GM21367 (cell line): ENCODE measurements at regions not wholly inside any gene's neighbourhood (a gene's known extent, or its start where the extent isn't known, plus 50 kb on each side); places are given as distances from the start of the nearest gene placed in this dataset.

Experiments used
- ATAC-seq: cut with Tn5 transposase; IDR thresholded peaks from one replicate; pipeline ENCODE4 v1.9.1; 2021; ENCODE audit not compliant: unreplicated experiment

DNA sequence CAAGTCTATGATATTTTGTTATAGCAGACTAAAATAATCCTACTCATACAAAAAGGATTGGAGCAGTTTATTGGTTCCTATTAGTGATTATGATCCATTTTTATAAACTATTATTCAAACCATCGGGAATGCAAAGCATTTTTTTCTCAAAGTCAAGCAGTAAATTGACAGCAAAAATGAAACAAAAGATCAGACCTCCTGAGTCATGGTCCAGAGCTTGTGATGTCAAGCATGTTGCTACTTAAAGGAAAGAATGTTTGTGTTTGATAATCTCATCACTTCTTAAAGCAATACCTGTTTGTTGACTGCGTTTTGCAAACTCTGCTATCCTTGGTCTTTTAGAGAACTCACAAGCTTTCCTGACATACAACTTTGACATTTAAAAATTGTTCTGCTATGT, 204.4 kb downstream of the SAMD5 start:
- no peak for ATAC-seq

DNA sequence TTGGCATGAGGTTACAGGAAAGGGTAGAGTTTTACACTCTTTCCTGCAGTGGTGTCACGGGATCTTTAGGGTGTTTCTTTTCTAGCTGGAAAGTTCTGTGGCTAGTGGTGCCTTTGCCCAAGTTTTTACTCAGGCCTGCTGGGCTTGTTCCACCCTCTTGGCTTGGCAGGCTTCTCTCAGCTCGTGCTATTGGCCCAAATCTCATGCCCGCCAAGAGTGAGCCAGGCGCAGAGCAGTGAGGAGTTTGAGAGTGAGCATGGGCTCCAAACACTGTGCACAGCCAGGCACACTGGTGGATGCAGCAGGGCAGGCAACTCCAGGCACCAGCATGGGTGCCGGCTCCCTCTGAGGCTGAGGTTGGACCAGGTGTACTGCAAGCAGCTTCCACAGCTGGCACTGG, 206.5 kb downstream of the SAMD5 start:
- no peak for ATAC-seq

- no peak for ATAC-seq
Observed at GRCh38 chr6:147716434-147716833, 207.9 kb downstream of the SAMD5 start.

- no peak for ATAC-seq
Observed at GRCh38 chr6:147717991-147718390, 209.5 kb downstream of the SAMD5 start.

GRCh38 chr6:147722158-147722557, 213.7 kb downstream of the SAMD5 start:
- ATAC-seq, result no peak

GRCh38 chr6:147724454-147724853, 216.0 kb downstream of the SAMD5 start:
- no peak for ATAC-seq

DNA sequence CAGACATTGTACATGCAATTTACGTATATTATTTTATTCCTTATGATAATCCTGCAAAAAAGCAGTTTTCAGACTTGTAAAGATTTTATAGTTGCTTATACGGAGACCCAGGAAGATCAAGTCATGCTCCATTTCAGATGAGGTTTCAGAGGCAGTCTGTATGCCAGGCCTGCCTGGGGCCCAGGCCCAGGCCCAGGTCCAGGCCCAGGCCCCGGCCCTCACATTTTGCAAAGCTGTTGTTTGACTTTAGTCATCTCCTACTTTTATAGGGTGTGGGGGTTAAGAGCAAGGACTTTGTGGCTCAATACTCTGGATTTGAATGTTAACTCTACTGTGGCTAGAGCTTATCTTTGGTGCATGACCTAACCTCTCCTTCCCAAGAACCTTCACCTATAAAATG, 217.9 kb downstream of the SAMD5 start:
- ATAC-seq, result no peak

DNA sequence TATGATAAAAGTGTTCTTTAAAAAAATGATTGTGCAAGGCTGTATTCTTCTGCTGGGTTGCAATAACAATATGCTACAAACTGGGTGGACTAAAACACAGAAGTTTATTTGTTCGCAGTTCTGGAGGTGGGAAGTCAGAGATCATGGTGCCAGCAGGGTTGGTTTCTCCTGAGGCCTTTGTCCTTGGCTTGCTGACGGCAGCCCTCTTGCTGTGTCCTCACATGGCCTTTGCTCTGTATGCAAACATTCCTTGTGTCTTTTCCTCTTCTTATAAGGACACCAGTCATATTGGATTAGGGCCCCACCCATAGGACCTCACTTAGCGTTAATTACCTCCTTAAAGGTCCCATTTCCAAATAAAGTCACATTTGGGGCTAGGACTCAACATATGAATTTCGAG, 220.4 kb downstream of the SAMD5 start:
- ATAC-seq, result no peak

DNA sequence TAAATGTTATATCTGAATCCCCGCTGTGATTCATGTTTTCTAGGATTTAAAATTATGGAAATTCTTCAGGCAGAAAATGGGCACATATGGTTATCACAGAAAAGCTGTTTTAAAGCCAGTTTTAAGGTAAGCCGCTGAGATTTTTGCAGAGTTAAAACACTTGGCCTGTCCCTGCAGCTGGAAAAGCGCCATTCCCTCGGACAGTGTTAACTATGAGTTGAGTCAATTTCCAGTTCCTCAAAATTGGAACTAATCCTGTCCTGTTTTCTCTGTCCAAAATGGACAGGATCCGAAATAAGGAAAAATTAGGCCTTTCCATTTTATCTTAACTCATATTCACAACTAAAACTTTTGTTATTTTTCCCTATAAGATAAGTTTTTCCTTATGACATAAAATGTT, 225.2 kb downstream of the SAMD5 start:
- ATAC-seq, result no peak

- ATAC-seq, result no peak
Observed at GRCh38 chr6:147734151-147734550, 225.7 kb downstream of the SAMD5 start.

DNA sequence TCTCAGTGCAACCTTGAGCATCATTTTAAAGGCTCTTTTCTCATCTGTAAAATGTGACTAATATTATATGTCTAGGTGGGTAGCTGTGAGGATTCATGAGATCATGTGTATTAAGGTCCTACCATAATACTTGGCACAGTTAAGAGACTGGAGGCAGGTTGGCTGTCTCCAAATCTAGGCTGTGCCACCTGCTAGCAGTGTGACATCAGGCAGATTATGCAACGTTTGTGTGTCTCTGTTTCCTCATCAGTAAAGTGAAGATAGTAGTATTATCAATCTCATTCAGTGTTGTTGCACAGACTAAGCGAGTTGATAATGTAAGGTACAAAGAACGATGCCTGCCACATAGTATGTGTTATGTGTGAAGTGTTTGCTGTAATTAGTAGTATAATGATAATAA, 227.4 kb downstream of the SAMD5 start:
- ATAC-seq, result no peak

GRCh38 chr6:147737115-147737514, 228.6 kb downstream of the SAMD5 start:
- no peak for ATAC-seq

DNA sequence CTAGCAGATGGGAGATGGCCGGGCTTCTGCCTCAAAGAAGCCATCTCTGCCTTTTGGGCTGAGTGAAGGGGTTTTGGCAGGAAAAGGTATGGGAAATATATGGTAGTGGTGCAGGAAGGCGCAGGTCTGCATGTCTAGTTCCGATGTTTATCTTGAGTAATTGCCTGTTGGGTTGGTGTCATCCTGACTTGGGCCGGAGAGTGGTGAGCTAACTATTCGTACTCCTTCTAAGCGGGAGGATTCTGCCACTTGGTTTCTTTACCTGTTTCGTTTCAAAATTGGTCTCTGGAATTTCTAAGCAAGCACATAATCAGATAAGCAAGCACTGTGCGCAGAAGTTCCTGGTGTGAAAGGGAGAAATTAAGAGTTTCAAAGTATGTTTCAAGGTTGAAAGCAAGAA, 229.6 kb downstream of the SAMD5 start:
- ATAC-seq, result no peak

GRCh38 chr6:147738516-147739162, 230.1 kb downstream of the SAMD5 start:
- ATAC-seq, result no peak

DNA sequence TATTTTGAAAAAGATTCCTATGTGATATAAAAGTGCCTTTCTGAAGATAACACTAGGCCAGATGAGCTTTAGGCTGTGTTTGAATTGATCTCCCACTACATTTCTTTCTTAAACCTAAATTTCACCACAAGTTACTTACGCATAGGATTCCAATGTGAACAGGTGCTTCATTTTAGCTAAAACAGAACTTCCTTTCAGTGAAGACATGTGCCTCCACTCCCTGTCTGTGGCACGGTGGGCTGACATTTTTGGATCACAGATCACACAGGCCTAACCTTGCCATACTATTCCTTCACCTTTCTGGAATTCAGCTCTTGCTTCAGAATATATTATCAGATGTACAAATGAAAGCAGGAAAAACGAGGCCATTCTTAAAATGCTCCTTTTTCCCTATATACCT, 231.8 kb downstream of the SAMD5 start:
- ATAC-seq, result no peak

- ATAC-seq, result no peak
Observed at GRCh38 chr6:147740916-147741315, 232.4 kb downstream of the SAMD5 start.

DNA sequence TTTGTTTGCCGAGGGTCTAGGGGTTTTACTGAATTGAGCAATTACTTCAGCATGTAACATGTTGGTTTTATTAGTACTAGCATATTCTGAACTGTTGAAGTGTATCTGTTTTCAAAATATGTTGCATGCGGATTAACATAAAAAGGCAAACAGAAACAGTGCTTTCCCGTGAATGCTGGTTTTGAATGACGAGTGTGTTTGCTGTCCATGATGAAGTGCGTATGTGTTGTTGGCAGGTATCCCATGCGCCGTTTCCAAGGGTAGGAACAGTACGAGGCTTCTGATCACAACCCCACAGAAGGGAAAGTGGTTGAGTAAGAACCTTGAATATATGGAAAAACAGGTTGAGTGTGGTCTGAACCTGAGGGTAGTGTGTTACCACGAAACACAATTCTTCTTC, 232.9 kb downstream of the SAMD5 start:
- no peak for ATAC-seq

- no peak for ATAC-seq
Observed at GRCh38 chr6:147742440-147742839, 233.9 kb downstream of the SAMD5 start.

DNA sequence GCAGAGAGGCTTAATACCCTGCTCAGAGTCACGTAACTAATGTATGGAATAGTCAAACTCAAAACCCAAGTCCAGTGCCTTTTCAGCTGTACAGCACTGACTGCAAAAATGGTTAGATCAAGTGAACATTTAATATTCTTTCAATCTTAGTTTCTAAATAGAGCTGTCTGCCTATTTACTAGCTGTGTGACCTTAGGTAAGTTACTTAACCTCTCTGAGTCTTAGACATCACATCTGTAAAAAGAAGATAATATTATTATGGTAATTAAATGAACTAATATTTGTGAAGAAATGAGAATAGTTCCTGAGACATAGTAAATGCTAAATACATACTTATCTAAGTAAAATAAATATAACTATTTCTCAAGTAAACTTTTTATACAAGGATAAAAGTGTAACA, 235.5 kb downstream of the SAMD5 start:
- ATAC-seq, result no peak

GRCh38 chr6:147749331-147749730, 240.8 kb downstream of the SAMD5 start:
- ATAC-seq, result no peak

- ATAC-seq, result no peak
Observed at GRCh38 chr6:147750413-147750812, 241.9 kb downstream of the SAMD5 start.

DNA sequence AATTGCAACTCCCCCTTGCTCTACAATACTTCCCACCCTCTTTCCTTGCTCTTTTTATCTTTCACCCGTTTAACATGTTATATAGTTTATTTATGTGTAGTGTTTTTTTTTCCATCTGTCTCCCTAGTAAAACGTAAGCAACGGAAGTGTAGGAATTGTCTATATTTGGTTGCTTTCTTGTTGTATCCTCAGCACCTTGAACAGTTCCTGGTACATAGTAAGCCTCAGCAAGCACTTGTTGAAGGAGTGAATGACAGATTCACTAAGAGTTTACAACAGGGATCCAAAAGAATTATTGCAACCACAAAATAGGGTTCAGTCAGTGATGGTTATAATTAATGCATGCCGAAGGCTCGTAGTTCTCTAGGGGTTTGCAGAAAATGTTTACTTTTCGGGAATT, 242.7 kb downstream of the SAMD5 start:
- ATAC-seq, result no peak

DNA sequence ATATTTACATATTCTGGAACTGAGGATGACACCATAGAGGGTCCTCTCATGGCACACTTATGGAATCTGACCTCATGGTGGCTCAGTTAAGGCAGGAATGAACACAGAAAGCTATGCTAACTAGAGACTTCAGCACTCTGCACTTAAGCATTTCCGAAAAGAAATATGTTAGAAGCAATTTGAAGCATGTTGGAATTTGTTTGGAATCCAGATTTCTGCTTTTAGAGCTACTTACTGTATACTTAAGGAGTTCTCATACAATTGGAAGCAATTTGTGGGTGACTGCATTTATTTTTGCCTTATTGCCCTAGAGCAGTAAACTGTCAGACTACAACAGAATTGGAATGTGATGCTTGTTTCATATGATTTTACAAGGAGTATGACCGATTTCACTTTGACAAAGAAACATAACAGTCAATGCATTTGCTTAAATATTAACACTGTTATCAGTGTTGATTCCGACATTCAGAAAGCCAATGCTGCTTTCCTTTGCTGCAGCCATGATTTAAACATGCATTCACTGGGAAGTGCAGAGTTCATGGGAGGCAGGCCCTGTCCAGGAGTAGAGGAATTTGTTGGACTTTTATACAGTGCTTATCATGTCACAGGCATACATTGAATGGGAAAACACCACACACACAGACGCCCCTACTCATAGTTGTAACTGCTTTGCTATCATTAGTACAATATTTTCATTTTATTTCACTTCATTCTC, 244.4 kb downstream of the SAMD5 start:
- no peak for ATAC-seq
